GM18520 (cell line): ENCODE measurements at regions not wholly inside any gene's neighbourhood (a gene's known extent, or its start where the extent isn't known, plus 50 kb on each side); places are given as distances from the start of the nearest gene placed in this dataset.

Source experiments
- ATAC-seq: cut with Tn5 transposase; IDR thresholded peaks from one replicate; pipeline ENCODE4 v1.9.1; 2021; ENCODE audit not compliant: unreplicated experiment

DNA sequence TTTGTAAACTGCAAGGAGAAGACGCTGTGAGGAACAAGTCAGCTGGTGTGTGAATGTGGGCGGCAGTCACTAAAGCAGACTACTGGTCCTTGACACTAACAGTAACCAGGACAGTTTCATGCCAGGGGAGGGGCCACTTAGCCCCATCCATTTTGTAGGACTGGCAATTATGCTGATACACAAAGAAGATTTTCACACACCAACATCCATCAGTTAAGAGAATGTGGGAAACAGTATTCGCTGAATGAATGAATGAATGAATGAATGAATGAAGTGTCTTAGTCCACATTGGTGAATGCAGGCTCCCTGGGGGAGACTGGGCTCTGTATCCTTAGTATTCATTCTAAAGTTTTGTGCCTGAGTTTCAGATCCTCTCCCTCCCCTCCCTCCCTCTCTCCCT, 590.4 kb downstream of the BRD1 start:
- no peak for ATAC-seq

DNA sequence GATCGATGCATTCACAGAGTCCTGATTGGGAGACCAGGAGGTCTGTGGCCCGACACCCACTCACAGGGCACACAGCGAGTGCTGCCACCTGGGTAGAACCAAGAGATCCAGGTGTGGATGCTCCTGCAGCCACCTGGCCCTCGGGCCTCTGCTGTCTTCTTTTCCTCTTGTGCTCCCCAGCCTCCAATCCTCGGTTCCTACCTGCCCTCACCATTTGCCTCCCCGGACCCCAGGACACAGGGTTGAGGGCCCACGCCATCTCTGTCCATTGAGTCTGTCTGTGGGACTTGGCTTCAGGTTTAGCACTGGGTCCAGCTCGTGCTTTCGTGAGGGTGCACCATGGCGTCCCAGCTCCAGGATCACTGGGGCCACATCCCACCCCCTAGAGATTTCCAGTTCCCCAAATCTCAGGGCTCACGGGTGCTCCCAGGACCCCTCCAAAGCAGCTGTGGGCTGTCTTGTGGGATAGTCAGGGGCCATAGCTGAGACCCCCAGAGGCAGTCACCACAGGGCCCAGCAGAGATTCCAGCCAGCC, 591.1 kb downstream of the BRD1 start:
- ATAC-seq = no peak

DNA sequence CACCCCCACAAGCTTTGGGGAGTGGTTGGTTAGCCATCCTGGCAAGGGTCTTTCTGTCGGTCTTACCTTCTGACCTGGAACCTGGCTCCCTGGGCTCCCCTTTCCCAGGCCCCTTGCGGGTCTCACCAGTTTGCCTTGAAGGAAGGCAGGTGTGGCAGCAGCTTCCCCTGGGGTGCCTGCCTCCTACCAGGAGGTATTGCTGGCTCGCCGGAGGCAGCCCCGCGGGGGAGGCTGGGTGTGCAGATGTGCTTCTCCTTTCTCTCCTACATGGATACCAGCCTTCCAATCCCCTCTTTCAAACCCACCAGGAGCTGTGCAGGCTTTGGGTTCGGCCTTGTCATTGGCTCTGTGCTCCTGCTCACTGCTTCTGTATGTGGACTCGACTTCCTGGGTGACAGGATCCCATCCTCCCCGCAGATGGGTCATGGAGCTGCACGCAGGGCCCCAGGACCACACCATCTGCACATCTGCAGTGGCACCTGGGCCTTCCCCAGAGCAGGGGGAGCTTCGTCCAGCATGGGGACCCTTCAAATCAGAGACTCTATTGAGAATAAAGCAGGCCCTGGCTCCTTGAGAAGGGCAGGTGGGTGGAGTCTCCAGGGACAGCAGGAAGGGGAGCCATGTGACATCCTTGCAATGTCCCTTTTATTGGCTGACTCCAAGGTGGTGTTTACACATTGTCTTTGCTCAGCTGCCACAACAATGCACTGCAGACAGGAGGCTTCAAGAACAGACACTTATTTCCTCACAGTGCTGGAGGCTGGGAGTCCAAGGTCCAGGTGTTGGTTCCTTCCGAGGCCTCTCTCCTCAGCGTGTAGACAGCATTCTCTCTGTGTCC, 592.0 kb downstream of the BRD1 start:
- ATAC-seq = no peak

- ATAC-seq = no peak
Observed at GRCh38 chr22:49234459-49234858, 593.2 kb downstream of the BRD1 start.

DNA sequence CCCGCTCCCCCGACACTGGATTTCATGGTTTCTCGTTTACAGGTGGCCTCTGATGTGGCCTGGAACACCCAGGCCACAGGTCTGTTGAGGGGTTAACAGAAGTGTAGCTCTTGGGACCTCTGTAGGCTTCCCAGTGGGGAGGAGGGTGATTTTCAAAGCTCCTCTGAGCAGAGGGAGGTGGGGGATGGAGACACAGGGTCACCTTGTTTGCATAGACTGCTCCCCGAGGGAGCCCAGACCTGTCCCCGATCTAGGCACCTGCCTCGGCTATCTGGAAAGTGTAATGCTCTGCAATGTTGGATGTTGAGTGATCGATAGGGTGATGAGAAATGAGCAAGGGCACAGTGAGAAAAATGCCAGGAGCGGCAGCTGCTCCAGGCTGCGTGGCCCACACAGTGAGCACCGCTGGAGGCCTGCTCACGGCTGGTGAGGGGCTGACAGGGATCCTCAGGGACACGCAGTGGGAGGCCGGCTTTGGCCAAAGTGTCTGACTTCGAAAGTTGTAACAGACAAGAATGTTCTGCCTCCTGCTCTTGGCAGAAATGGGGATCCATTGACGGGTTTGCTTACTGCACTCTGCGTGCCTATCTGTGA, 594.1 kb downstream of the BRD1 start:
- no peak for ATAC-seq

- no peak for ATAC-seq
Observed at GRCh38 chr22:49232319-49233067, 595.2 kb downstream of the BRD1 start.

DNA sequence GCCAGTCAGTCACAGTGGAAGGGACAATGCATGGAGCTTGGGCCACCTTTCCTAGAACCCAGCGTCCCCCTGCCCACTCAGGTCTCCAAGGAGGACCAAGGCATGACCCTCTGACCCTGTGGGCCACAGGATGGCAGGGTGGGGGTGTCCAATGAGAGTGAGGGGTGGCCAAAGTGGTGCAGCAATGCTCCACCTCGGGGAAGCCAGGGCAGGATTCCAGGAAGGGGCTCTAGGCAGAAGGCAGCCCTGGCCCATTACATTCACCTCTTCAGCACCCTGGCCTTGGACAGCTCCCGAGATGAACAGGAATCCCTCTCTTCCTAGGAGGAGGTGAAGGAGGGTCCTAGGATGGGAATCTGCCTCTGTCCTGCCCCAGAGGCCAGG, 597.5 kb downstream of the BRD1 start:
- no peak for ATAC-seq

DNA sequence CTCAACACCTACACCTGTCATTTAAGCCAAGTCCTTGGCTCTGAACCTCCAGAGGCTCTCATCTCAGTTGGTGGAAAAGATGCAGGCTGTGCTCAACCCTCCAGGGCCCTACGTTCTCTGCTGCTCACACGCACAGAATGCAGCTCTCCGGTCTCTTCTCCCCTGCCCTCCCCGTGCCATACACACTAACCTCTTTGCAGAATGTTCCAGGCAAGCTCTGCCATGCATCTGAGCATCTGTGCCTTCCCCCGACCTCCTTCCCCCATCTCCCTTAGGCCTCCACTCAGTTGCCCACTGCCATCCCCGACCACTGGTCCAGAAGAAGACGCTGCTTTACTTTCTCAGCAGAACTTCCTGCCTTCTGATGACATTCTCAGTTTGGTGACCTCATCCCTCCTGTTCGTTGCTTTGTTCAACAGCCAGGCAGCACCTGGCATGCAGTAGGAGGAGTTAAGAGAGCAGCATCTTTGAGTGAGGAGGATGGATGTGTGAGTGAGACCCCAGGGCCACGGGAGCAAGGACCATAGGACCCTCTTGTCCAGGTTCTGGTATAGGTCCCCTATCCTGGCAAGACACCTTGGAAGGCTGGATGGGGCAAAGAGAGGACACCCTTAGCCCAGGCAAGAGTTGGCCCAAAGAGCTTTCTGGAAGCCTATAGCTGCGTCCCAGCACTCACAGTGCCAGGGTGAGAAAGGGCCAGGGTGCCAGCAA, 598.0 kb downstream of the BRD1 start:
- no peak for ATAC-seq

DNA sequence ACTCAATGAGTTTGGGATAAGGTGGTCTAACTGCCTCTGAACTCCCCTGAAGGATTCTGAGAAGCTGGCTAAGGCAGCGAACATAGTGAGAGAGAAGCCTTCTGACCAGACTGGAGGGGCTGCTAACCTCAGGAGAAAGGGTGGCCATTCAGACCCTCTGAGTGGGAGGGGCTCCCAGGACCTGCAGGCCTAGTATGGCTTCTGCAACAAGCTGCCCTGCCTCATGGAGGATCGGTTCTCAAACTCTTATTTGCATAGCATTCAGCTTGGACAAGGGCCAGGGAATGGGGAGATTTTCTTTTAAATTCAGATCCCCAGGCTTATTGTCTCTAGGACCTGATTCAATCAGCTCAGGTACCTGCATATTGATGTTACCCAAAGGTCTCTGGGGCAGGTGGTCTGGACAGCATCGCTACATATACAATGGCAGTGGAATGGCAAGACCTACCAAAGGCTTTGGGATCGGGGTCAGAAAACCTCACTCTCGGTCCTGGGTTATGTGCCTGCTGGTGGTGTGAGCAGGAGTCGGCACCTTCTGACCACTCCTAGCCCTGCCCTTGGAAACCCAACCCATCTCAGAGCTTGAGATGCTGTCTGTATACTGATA, 599.1 kb downstream of the BRD1 start:
- no peak for ATAC-seq

GRCh38 chr22:49227670-49228069, 600.0 kb downstream of the BRD1 start:
- ATAC-seq = no peak

- no peak for ATAC-seq
Observed at GRCh38 chr22:49226096-49226495, 601.6 kb downstream of the BRD1 start.

DNA sequence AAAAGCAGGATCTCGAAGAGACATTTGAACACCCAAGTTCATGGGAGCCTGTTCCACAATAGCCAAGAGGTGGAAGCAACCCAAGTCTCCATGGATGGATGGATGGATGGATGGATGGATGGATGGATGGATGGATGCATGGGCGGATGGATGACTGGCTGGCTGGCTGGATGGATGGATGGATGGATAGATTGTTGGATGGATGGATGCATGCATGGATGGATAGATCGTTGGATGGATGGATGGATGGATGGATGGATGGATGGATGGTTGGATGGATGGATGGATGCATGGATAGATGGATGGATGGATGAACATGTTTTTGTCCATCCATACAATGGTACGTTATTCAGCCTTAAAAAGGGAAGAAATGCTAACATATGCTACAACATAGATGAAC, 603.4 kb downstream of the BRD1 start:
- ATAC-seq = no peak

GRCh38 chr22:49218142-49218541, 609.5 kb downstream of the BRD1 start:
- ATAC-seq = no peak

DNA sequence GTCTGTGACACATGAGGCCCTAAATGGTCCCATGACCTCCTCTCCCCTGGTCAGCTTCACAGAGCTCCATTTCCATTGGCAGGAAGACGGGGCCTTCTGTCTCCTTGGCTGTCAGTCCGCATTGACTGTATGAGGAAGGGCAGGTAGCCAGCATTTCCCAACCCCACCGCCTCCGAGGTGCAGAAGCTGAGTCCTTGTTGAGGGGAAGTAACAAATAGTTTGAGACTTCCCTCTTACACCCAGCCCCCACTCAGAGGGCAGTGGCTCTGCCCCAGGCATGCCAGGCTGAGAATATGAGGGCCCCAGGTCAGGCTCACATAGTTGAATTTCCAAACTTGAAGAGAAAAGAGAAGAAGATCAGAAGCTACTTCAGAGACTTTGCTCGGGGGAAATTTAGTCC, 611.1 kb downstream of the BRD1 start:
- no peak for ATAC-seq

DNA sequence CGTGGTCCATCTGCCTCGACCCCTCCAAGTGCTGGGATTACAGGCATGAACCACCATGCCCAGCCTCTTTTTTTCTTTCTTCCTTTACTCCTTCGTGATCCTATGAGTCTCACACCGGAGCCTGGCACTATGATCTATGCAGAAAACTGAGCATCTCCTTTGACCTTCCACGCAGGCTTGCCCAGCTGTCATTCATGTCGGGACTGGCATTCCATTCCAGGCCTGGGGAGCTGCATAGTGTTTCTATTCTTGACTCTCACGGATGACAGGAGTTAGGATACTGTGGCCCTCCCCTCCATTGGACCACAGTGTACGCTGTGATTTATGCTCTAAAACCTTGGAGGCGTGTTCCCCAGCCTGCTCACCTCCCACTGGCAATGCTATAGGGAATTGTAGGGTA, 611.8 kb downstream of the BRD1 start:
- no peak for ATAC-seq

- no peak for ATAC-seq
Observed at GRCh38 chr22:49214976-49215375, 612.7 kb downstream of the BRD1 start.

DNA sequence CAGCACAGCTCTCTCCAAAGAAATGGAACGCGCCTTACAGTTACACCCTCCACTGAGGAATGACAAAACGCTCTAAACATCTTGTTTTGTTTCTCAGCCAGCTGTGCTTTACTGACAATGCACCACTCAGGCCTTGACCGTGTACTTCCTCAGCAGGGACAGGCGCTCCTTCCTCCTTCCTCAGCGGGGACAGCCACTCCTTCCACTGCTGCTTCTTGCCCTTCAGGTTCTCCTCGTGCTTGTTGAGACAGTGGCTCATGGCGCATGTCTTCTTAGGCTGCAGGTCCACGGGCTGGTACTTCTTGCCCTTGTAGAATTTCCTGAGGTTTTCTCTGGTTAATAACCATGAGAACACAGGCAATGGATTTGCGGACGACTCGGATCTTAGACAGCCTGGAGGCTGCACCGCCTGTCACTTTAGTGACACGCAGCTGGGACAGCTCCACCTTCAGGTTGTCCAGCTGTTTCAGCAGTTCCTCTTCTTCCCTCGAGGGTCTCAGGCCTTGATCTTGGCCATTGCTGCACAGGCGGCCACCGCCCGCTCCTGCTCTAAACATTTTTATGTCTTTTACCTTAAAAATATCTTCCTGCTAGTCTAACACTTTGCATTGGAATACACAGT, 613.8 kb downstream of the BRD1 start:
- no peak for ATAC-seq

- ATAC-seq = no peak
Observed at GRCh38 chr22:49212466-49212865, 615.2 kb downstream of the BRD1 start.

DNA sequence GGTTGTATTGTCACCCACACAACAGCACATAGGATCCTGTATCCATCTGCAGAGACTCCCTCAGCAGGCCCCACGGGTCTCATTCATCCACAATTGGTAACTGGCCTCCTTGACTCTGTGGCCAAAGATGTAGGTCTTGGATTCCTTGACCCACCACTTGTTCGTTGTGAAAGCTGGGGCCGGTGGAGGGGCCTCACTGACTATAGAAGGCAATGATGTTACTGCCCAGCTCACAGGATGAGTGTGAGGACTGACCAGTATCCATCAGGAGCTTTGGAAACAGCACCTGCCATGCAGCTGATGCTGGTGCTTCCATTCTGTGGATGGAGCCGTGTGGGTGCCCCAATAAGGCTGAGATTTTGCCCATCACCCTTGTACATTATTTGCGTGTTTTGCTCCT, 615.7 kb downstream of the BRD1 start:
- no peak for ATAC-seq

GRCh38 chr22:49211176-49211575, 616.5 kb downstream of the BRD1 start:
- ATAC-seq = no peak
